ENCODE measurements at regions not wholly inside any gene's neighbourhood (a gene's known extent, or its start where the extent isn't known, plus 50 kb on each side); places are given as distances from the start of the nearest gene placed in this dataset.

GRCh38 chr17:71938340-71939010, 182.3 kb upstream of the SOX9 start:
- no peak overlapping the region for H3K4me3 ChIP-seq (ENCODE audit: insufficient read depth, low read depth, low read length)
- H2BK120ac ChIP-seq (ENCODE audit: low read depth, low read length), result no peak overlapping the region
- no peak overlapping the region for H3K4ac ChIP-seq (ENCODE audit: low read depth, low read length)
- no peak for DNase-seq
- no peaks in the 10 kb centered on the region for H3K4me1 ChIP-seq (ENCODE audit: control insufficient read depth, insufficient read depth, low read length)
- no TSS peak for BruUV-seq (replicated peaks)
- H2BK15ac ChIP-seq (ENCODE audit: low read depth, low read length), result no peak overlapping the region
- no peak overlapping the region for H2AK5ac ChIP-seq (ENCODE audit: low read depth, low read length)
- TF ChIP-seq MXI1 (IDR thresholded peaks at IDR 0.05; ENCODE audit: borderline replicate concordance, low read depth, low read length), result no peak
- TF ChIP-seq MAZ (IDR thresholded peaks at IDR 0.05; ENCODE audit: borderline replicate concordance, low read depth, low read length), result no peak
- TF ChIP-seq ELK1 (IDR thresholded peaks at IDR 0.05; ENCODE audit: borderline replicate concordance, low read depth, low read length), result no peak
- no peak for TF ChIP-seq CTCF (conservative IDR thresholded peaks at IDR 0.05; ENCODE audit: low read depth, low read length)
- no peak for TF ChIP-seq MAFK (IDR thresholded peaks at IDR 0.05; ENCODE audit: low read depth, low read length)
- no peak for TF ChIP-seq CHD1 (IDR thresholded peaks at IDR 0.05; ENCODE audit: low read depth, low read length)
- no peak for TF ChIP-seq USF2 (IDR thresholded peaks at IDR 0.05; ENCODE audit: low read depth, low read length)
- TF ChIP-seq NFE2L2 (IDR thresholded peaks at IDR 0.05; ENCODE audit: low read depth, low read length), result no peak
- TF ChIP-seq FOS (IDR thresholded peaks at IDR 0.05; ENCODE audit: low read depth, low read length), result no peak
- no peak for TF ChIP-seq CEBPB (IDR thresholded peaks at IDR 0.05; ENCODE audit: low read depth, low read length)
- TF ChIP-seq RAD21 (IDR thresholded peaks at IDR 0.05; ENCODE audit: low read length), result no peak
- no peak for TF ChIP-seq BHLHE40 (IDR thresholded peaks at IDR 0.05; ENCODE audit: low read depth, low read length)
- no peak overlapping the region for H2AK9ac ChIP-seq (replicated peaks; ENCODE audit: low read depth, low read length, poor library complexity)
- H3K36me3 ChIP-seq (ENCODE audit: control insufficient read depth, insufficient read depth, low read length), result no peaks in the 10 kb centered on the region
- no peak overlapping the region for H3K4me2 ChIP-seq (ENCODE audit: low read depth, low read length)
- no peak overlapping the region for H3K56ac ChIP-seq (ENCODE audit: extremely low read depth, insufficient read depth, low read length)
- no peaks in the 10 kb centered on the region for H3K9me1 ChIP-seq (ENCODE audit: insufficient read depth, low read length)
- WGBS, 2 experiments (ENCODE audit: extremely low coverage in 2 of 2, insufficient read length in 1 of 2), result no CpG with 5 or more reads among the region's 9 CpGs
- ATAC-seq (ENCODE audit: low read depth), result no peak
- in situ Hi-C loops (cut with MboI; ENCODE audit: low sequenced_read_pairs), result no loop called here
- H2BK5ac ChIP-seq (ENCODE audit: low read depth, low read length, poor library complexity, severe bottlenecking), result no peak overlapping the region
- H4K5ac ChIP-seq (ENCODE audit: low read depth, low read length), result no peak overlapping the region
- H3K27me3 ChIP-seq (ENCODE audit: control insufficient read depth, insufficient read depth, low read length), result no peaks in the 10 kb centered on the region
- no peak overlapping the region for H3K14ac ChIP-seq (replicated peaks; ENCODE audit: low read depth, low read length)
- no peak overlapping the region for H3K18ac ChIP-seq (ENCODE audit: low read depth, low read length)
- no peak overlapping the region for H3K9ac ChIP-seq (ENCODE audit: low read depth, low read length)
- H3K27ac ChIP-seq (ENCODE audit: insufficient read depth, low read length), result no peak overlapping the region
- no peak overlapping the region for H2BK20ac ChIP-seq (ENCODE audit: low read depth, low read length)
- H3K9me3 ChIP-seq (ENCODE audit: control insufficient read depth, insufficient read depth, low read length), result no peaks in the 10 kb centered on the region
- H3K79me1 ChIP-seq (ENCODE audit: low read depth in 1 of 2, low read length in 2 of 2), result no peaks in the 10 kb centered on the region
- no peak overlapping the region for H4K91ac ChIP-seq (ENCODE audit: insufficient read depth, low read depth, low read length)
- POLR2A ChIA-PET (ENCODE audit: unreplicated experiment), result no interaction called here
- H2AFZ ChIP-seq (replicated peaks; ENCODE audit: low read length, poor library complexity), result no peak overlapping the region
- CTCF ChIA-PET, result interaction anchor here (0.6 kb wide), 1 partner anchor 161 kb away, joined by 3 read pairs; no protein-coding TSS in a partner anchor
- no peak overlapping the region for H4K8ac ChIP-seq (ENCODE audit: low read depth in 2 of 2, low read length in 2 of 2)
- no peaks in the 10 kb centered on the region for H4K20me1 ChIP-seq (ENCODE audit: insufficient read depth, low read length)
- H3K23ac ChIP-seq (ENCODE audit: low read depth, low read length), result no peak overlapping the region
- dilution Hi-C loops (cut with HindIII; ENCODE audit: low sequenced_read_pairs, unreplicated experiment), result no loop called here
- intact Hi-C loops (cut with micrococcal nuclease), result no loop called here

Measured in IMR-90 (cell line).